K562 (cell line): ENCODE measurements at regions not wholly inside any gene's neighbourhood (a gene's known extent, or its start where the extent isn't known, plus 50 kb on each side); places are given as distances from the start of the nearest gene placed in this dataset.

Experiments
- ATAC-seq: fragments of 200-7000 bp; cut with Tn5 transposase; 3 replicates; pipeline ENCODE4 v1.9.1; 2020; ENCODE audit warnings: moderate library complexity
- BruUV-seq: library from RNA; stranded (reverse); fragments of 400-500 nt; replicated peaks from 2 replicates; lab custom pipeline; 2021; lab: Mats Ljungman, UMichigan
- CTCF ChIA-PET: fragments of 300-600 bp; formaldehyde crosslinking; extraction: SDS; loops from one replicate; lab custom pipeline; 2021; ENCODE audit warnings: low intra/inter-chr PET ratio; lab: Yijun Ruan, JAX
- POLR2A ChIA-PET: fragments of 300-600, 350-650 bp; sonication (Branson Sonifier 250); formaldehyde crosslinking; extraction: SDS; loops from one replicate; lab custom pipeline; 2021; ENCODE audit warnings: antibody characterized with exemption, inconsistent platforms; lab: Yijun Ruan, JAX
- DNase-seq, 4 experiments: peaks; one replicate each; pipeline versions ENCODE4 v3.0.0 to v3.0.0-alpha.2; 2011 to 2018; ENCODE audit warnings: low spot score in 3 of 4, mixed read lengths in 3 of 4; ENCODE audit errors: extremely low read depth in 1 of 4
- FAIRE-seq: peaks from 2 replicates; lab custom pipeline; 2011; peaks lifted over from hg19 to GRCh38; lab: Jason Lieb, UNC
- H2AFZ ChIP-seq: 2 replicates; pipeline ENCODE4 v1.6.0; 2011; ENCODE audit warnings: low read depth, low read length, control low read depth, inconsistent platforms
- H3K27ac ChIP-seq: fragments of 200-600 bp; 3 replicates; pipeline ENCODE4 v1.8.0; 2011; ENCODE audit warnings: low read depth, mild to moderate bottlenecking, control low read depth, inconsistent platforms, low read length, moderate library complexity, mixed read lengths; ENCODE audit errors: extremely low read depth
- H3K27me3 ChIP-seq, 2 experiments: fragments of 300-600 bp in 1 of 2; 2 replicates in 1 of 2; 3 replicates in 1 of 2; pipeline versions ENCODE4 v1.6.0 to v1.8.0; 2011; ENCODE audit warnings: inconsistent platforms in 2 of 2, low read length in 2 of 2, mild to moderate bottlenecking in 1 of 2, mixed read lengths in 1 of 2, moderate library complexity in 1 of 2; ENCODE audit not compliant: control insufficient read depth in 2 of 2, insufficient read depth in 2 of 2
- H3K36me3 ChIP-seq: fragments of 300-600 bp; 3 replicates; pipeline ENCODE4 v1.8.0; 2011; ENCODE audit warnings: mild to moderate bottlenecking, low read length, inconsistent platforms; ENCODE audit not compliant: control insufficient read depth, insufficient read depth
- H3K4me1 ChIP-seq, 2 experiments: fragments of 200-600 bp in 1 of 2; replicated peaks in 1 of 2; 2 replicates in 1 of 2; 3 replicates in 1 of 2; pipeline versions ENCODE4 v1.5.1 to v1.8.0; 2011; ENCODE audit warnings: inconsistent platforms in 2 of 2, low read length in 2 of 2, mild to moderate bottlenecking in 1 of 2, mixed read lengths in 1 of 2, moderate library complexity in 1 of 2; ENCODE audit not compliant: control insufficient read depth in 2 of 2, insufficient read depth in 2 of 2
- H3K4me2 ChIP-seq: 2 replicates; pipeline ENCODE4 v1.6.1; 2011; ENCODE audit warnings: low read length, control low read depth, inconsistent platforms, mixed read lengths; ENCODE audit not compliant: insufficient read depth
- H3K4me3 ChIP-seq: fragments of 200-600 bp; sonication (generic), shearing (Covaris generic); 2 replicates; pipeline ENCODE4 v1.5.1; 2016; ENCODE audit warnings: control low read depth, inconsistent platforms
- H3K79me2 ChIP-seq: fragments of 200-600 bp; 3 replicates; pipeline ENCODE4 v1.8.0; 2011; ENCODE audit warnings: low read length, inconsistent platforms; ENCODE audit not compliant: control insufficient read depth, insufficient read depth
- H3K9ac ChIP-seq, 2 experiments: 2 replicates each; pipeline versions ENCODE4 v1.6.0 to v1.6.1; 2011; ENCODE audit warnings: low read depth in 2 of 2, low read length in 2 of 2, control low read depth in 1 of 2, inconsistent platforms in 1 of 2, mild to moderate bottlenecking in 1 of 2, mixed read lengths in 1 of 2; ENCODE audit not compliant: insufficient read depth in 1 of 2
- H3K9me1 ChIP-seq: one replicate; pipeline ENCODE4 v1.6.0; 2011; ENCODE audit warnings: inconsistent platforms, mild to moderate bottlenecking, low read length, moderate library complexity; ENCODE audit not compliant: control insufficient read depth, insufficient read depth
- H3K9me3 ChIP-seq: replicated peaks from 2 replicates; pipeline ENCODE4 v1.5.1; 2011; ENCODE audit warnings: low read depth, low read length, inconsistent platforms; ENCODE audit not compliant: control insufficient read depth, insufficient read depth
- H4K20me1 ChIP-seq: replicated peaks from 2 replicates; pipeline ENCODE4 v1.6.1; 2011; ENCODE audit warnings: low read length, inconsistent platforms, mixed read lengths; ENCODE audit not compliant: control insufficient read depth, insufficient read depth
- ADNP ChIP-seq: fragments of 200-800 bp; sonication (Bioruptor generic); IDR thresholded peaks from 2 replicates; pipeline ENCODE4 v1.6.1; 2016; ENCODE audit warnings: missing genetic modification characterization, missing compliant biosample characterization
- CCNT2 ChIP-seq: IDR thresholded peaks from 2 replicates; pipeline ENCODE4 v1.6.1; 2011; ENCODE audit warnings: borderline replicate concordance, low read depth, mild to moderate bottlenecking, moderate library complexity, mixed read lengths, low read length; ENCODE audit not compliant: insufficient read length; ENCODE audit errors: extremely low read depth
- FOXM1 ChIP-seq, 2 experiments: fragments of 450-650 bp in 1 of 2; sonication (generic) in 1 of 2; formaldehyde crosslinking in 1 of 2; IDR thresholded peaks; 2 replicates each; pipeline versions ENCODE4 v1.6.1 to v1.9.0; 2017 to 2022; ENCODE audit warnings: low read depth in 2 of 2, mild to moderate bottlenecking in 2 of 2, missing genetic modification reagents in 1 of 2, moderate library complexity in 1 of 2
- MXI1 ChIP-seq: IDR thresholded peaks from 2 replicates; pipeline ENCODE4 v1.6.1; 2011; ENCODE audit warnings: low read depth, mild to moderate bottlenecking, improper control_type of control experiment, low read length
- NFRKB ChIP-seq: fragments of 450-650 bp; IDR thresholded peaks from 2 replicates; pipeline ENCODE4 v1.6.1; 2016; ENCODE audit warnings: low read depth
- OTX1 ChIP-seq: fragments of 450-650 bp; formaldehyde crosslinking; IDR thresholded peaks from 2 replicates; pipeline ENCODE4 v1.4.0; 2022; ENCODE audit warnings: mild to moderate bottlenecking
- RCOR1 ChIP-seq, 2 experiments: IDR thresholded peaks; 2 replicates each; pipeline ENCODE4 v1.6.1; 2012; ENCODE audit warnings: low read depth in 2 of 2, low read length in 2 of 2, borderline replicate concordance in 1 of 2, improper control_type of control experiment in 1 of 2
- SNRNP70 ChIP-seq: fragments of 200-400 bp; formaldehyde crosslinking; optimal IDR thresholded peaks from 2 replicates; pipeline ENCODE3; 2017; ENCODE audit warnings: low read depth, low read length
- THRA ChIP-seq: fragments of 450-650 bp; IDR thresholded peaks from 2 replicates; pipeline ENCODE4 v1.6.1; 2017; ENCODE audit warnings: mild to moderate bottlenecking, moderate library complexity
- TOE1 ChIP-seq, 2 experiments: fragments of 450-650 bp in 1 of 2; sonication (generic) in 1 of 2; formaldehyde crosslinking in 1 of 2; IDR thresholded peaks; 2 replicates each; pipeline versions ENCODE4 v1.7.1 to v1.8.0; 2016 to 2022; ENCODE audit warnings: borderline replicate concordance in 2 of 2, mild to moderate bottlenecking in 2 of 2, antibody characterized with exemption in 1 of 2, inconsistent platforms in 1 of 2, low read depth in 1 of 2, missing genetic modification reagents in 1 of 2, moderate library complexity in 1 of 2
- USF1 ChIP-seq: sonication (generic); formaldehyde crosslinking; IDR thresholded peaks from 2 replicates; pipeline ENCODE4 v1.9.0; 2022; ENCODE audit warnings: mild to moderate bottlenecking, missing genetic modification reagents
- YY1 ChIP-seq, 3 experiments: IDR thresholded peaks; 2 replicates each; pipeline ENCODE4 v1.6.1; 2011; ENCODE audit warnings: low read length in 2 of 3, mild to moderate bottlenecking in 2 of 3, moderate library complexity in 2 of 3, borderline replicate concordance in 1 of 3, control low read depth in 1 of 3, low read depth in 1 of 3; ENCODE audit not compliant: insufficient read depth in 3 of 3, insufficient replicate concordance in 2 of 3, control insufficient read depth in 1 of 3, insufficient read length in 1 of 3; ENCODE audit errors: extremely low read depth in 1 of 3
- ZKSCAN8 ChIP-seq: fragments of 200-800 bp; sonication (Bioruptor generic); IDR thresholded peaks from 2 replicates; pipeline ENCODE4 v1.6.1; 2016; ENCODE audit warnings: missing genetic modification characterization, missing compliant biosample characterization
- ZNF23 ChIP-seq: fragments of 250-450 bp; sonication (Bioruptor Pico); IDR thresholded peaks from 2 replicates; pipeline ENCODE4 v1.4.0; 2020; ENCODE audit warnings: mild to moderate bottlenecking
- ZNF324 ChIP-seq: fragments of 250-450 bp; sonication (Bioruptor Pico); IDR thresholded peaks from 2 replicates; pipeline ENCODE4 v1.4.0; 2020; ENCODE audit warnings: mild to moderate bottlenecking
- ZNF699 ChIP-seq: fragments of 250-450 bp; sonication (Bioruptor Pico); IDR thresholded peaks from 2 replicates; pipeline ENCODE4 v1.8.0; 2021; ENCODE audit warnings: mild to moderate bottlenecking, moderate library complexity; ENCODE audit not compliant: insufficient replicate concordance
- WGBS: fragments of 100-300 bp; shearing (Covaris generic); methylation state at CpG from one replicate; pipeline ENCODE4 v1.1.6; 2016; ENCODE audit warnings: low coverage, mixed read lengths; ENCODE audit not compliant: insufficient coverage; ENCODE audit errors: missing lambda C conversion rate; 5-methylcytosine and 5-hydroxymethylcytosine counted together
- in situ Hi-C: fragments of 300-500 bp; cut with MboI; formaldehyde crosslinking; loops from 4 replicates; pipeline ENCODE4 v1.15.0; 2018; ENCODE audit warnings: inconsistent platforms, mixed read lengths
- intact Hi-C: fragments of 100-400 bp; cut with micrococcal nuclease; formaldehyde crosslinking; loops from 2 replicates; pipeline ENCODE4 v1.14.2; 2022

- TF ChIP-seq MXI1 (no peak), NFRKB (no peak), THRA (no peak), TOE1 (IDR thresholded peaks at IDR 0.05; ENCODE audit: borderline replicate concordance) (no peak), TOE1 (CRISPR knock-in tag; IDR thresholded peaks at IDR 0.05; ENCODE audit: borderline replicate concordance, low read depth) (no peak), USF1 (CRISPR knock-in tag) (no peak), ZNF23 (no peak), CCNT2 (no peak)
Measured at GRCh38 chr6:11428371-11428770, 109.2 kb upstream of the TMEM170B start (continued).

- Histone ChIP-seq H3K36me3 (no peaks in the 10 kb centered on the region), H3K27ac (no peak overlapping the region), H3K4me1 (no peaks in the 10 kb centered on the region), H3K9me3 (no peaks in the 10 kb centered on the region), H2AFZ (no peak overlapping the region), H3K9ac (no peak overlapping the region), H3K9me1 (no peaks in the 10 kb centered on the region), H3K79me2 (no peaks in the 10 kb centered on the region), H3K27me3 (peaks cover 3 to 6% of the 10 kb centered on the region in 2 experiments; a peak in 3 of 5 replicates), H3K4me3 (no peak overlapping the region), H4K20me1 (no peaks in the 10 kb centered on the region), H3K4me2 (no peak overlapping the region)
- in situ Hi-C loops (no loop called here), intact Hi-C loops (no loop called here)
- BruUV-seq = no TSS peak
- ChIA-PET POLR2A (no interaction called here), CTCF (no interaction called here)
- TF ChIP-seq ZKSCAN8 (CRISPR knock-in tag) = no peak
- no peak for TF ChIP-seq ZNF324
- no peak for TF ChIP-seq ADNP (tag)
- TF ChIP-seq SNRNP70 = no peak
- no peak for TF ChIP-seq FOXM1 (IDR thresholded peaks at IDR 0.05; ENCODE audit: low read depth)
- no peak for TF ChIP-seq FOXM1 (CRISPR knock-in tag; IDR thresholded peaks at IDR 0.05; ENCODE audit: low read depth)
- TF ChIP-seq ZNF699 (CRISPR knock-in tag) = no peak
- no peak for TF ChIP-seq RCOR1 (IDR thresholded peaks at IDR 0.05; ENCODE audit: borderline replicate concordance in 1 of 2, low read depth in 2 of 2, low read length in 2 of 2)
- TF ChIP-seq YY1 (IDR thresholded peaks at IDR 0.05; ENCODE audit: borderline replicate concordance in 1 of 3, control insufficient read depth in 1 of 3, extremely low read depth in 1 of 3, insufficient read depth in 3 of 3, insufficient read length in 1 of 3, insufficient replicate concordance in 2 of 3, low read depth in 1 of 3, low read length in 2 of 3) = no peak
- no peak for TF ChIP-seq OTX1 (CRISPR knock-in tag)
- no peak for DNase-seq
- 3% methylated on average over 9 of the region's 10 CpGs for WGBS
- ATAC-seq = no peak
- no peak for FAIRE-seq
Measured at GRCh38 chr6:11427723-11428245, 109.8 kb upstream of the TMEM170B start.
